ENCODE measurements at regions not wholly inside any gene's neighbourhood (a gene's known extent, or its start where the extent isn't known, plus 50 kb on each side); places are given as distances from the start of the nearest gene placed in this dataset.
A peak's percentile ranks its signal among the peaks of the same experiment; 100 is the strongest.

DNA sequence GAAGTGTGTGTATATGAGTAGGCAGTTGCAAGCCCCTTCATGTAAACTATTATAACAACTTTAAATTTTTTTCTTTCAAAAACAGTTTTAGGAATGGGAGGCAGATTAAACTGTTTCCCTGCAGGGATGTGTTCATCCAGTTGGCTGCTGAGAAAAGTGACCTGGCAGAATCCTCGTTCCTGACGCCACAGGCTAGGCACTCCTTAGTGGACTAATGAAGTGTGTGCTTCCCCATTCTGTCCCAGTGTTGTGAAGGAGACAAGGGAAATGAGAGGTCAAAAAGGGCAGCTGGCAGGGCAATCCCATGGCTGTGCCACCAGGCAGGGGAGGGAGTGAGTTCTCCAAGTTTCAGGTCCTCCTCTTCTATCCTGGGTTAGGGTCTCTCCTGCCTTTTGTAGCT lies 59.8 kb downstream of the FOXD1 start:
- DNase-seq (ENCODE audit: low read depth), result no peak
- no peak for TF ChIP-seq CTCF (IDR thresholded peaks at IDR 0.05; ENCODE audit: insufficient read depth, low read length)
- H3K4me3 ChIP-seq (ENCODE audit: low read depth, low read length), result no peak overlapping the region

GRCh38 chr5:73388306-73388684 lies 60.3 kb downstream of the FOXD1 start:
- DNase-seq (ENCODE audit: low read depth), result peak; percentile 66
- TF ChIP-seq CTCF (IDR thresholded peaks at IDR 0.05; ENCODE audit: insufficient read depth, low read length), result no peak
- no peak overlapping the region for H3K4me3 ChIP-seq (ENCODE audit: low read depth, low read length)

DNA sequence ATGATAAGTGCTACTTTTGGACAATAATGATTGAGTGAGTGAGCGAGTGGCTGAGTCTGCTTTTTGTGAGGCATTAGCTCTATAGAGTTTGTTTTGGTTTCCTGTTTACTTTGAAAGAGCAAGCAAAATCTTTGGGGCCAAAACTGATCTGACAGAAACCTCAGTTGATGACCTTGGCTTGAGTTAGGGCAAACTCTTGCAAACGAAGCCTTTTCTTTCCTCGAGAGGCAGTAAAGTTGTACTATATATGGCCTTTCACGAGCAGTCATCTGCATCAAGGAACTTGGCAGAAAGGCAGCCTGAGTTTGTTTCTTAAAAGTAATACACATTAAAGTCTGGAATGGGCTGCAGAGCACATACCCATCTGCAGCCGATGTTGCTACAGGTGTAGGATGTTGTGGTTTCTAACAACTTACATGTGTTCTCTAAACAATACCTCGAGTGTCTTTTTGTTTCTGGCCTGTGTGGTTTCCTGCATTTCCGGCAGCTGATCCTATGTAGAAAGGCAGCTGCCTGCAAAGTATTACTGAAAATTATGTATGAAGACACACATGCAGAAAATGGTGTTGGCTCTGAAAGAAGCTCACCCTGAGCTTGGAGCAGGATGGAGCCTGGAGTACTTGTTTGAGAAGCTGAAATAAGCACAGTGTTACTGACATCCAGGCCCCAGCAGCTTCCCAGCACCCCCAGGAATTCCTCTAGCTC lies 60.8 kb downstream of the FOXD1 start:
- DNase-seq (ENCODE audit: low read depth), result no peak
- no peak for TF ChIP-seq CTCF (IDR thresholded peaks at IDR 0.05; ENCODE audit: insufficient read depth, low read length)
- H3K4me3 ChIP-seq (ENCODE audit: low read depth, low read length), result no peak overlapping the region

DNA sequence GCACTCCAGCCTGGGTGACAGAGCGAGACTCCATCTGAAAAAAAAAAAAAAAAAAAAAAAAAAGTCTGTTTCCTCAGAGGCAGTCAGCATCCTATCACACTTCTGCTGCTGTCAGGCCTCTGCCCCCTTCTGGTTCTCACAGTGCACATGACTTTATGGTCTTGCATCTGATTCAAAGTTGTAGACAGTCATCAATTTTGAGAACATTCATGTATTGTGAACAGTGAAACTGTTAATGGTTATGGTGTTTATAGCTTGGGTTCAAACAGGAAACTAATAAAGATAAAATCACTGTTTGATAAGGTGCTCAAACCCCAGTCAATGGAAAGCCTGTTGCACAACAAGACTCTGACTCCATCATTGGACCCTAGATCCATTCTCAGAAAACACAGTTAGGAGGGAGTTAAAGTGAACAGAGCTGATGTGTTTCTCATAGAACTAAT lies 61.4 kb downstream of the FOXD1 start:
- no peak for TF ChIP-seq CTCF (IDR thresholded peaks at IDR 0.05; ENCODE audit: insufficient read depth, low read length)
- no peak for DNase-seq (ENCODE audit: low read depth)
- H3K4me3 ChIP-seq (ENCODE audit: low read depth, low read length), result no peak overlapping the region

- H3K4me3 ChIP-seq (ENCODE audit: low read depth, low read length), result no peak overlapping the region
- DNase-seq (ENCODE audit: low read depth), result no peak
- no peak for TF ChIP-seq CTCF (IDR thresholded peaks at IDR 0.05; ENCODE audit: insufficient read depth, low read length)
Measured at GRCh38 chr5:73384861-73385260, 63.7 kb downstream of the FOXD1 start.

DNA sequence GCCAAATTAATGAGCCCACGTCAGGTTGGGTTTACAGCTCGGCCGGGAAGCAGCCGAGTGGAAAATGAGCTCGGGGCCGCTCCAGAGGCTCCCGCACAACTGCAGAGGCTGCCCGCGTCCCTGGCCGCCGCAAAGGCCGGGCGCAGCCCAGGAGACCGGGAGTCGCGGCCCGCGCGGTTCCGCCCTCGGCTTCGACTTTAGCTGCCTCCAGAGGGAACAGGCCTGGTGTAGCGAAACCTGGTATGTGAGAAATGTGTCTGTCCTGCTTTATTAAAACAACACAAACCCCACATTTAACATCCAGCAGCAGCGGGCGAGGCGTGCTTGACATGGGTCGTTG lies 66.2 kb downstream of the FOXD1 start:
- no peak overlapping the region for H3K4me3 ChIP-seq (ENCODE audit: low read depth, low read length)
- TF ChIP-seq CTCF (IDR thresholded peaks at IDR 0.05; ENCODE audit: insufficient read depth, low read length), result no peak
- DNase-seq (ENCODE audit: low read depth), result no peak

All from fibroblast of the aortic adventitia (primary cell).